Endometrium (tissue), 2 donors: ENCODE measurements at regions not wholly inside any gene's neighbourhood (a gene's known extent, or its start where the extent isn't known, plus 50 kb on each side); places are given as distances from the start of the nearest gene placed in this dataset.

Experiments
- FAIRE-seq: peaks from 2 replicates; lab custom pipeline; 2012; peaks lifted over from hg19 to GRCh38; lab: Jason Lieb, UNC
- donor health status: control.
- donor health status: control.

DNA sequence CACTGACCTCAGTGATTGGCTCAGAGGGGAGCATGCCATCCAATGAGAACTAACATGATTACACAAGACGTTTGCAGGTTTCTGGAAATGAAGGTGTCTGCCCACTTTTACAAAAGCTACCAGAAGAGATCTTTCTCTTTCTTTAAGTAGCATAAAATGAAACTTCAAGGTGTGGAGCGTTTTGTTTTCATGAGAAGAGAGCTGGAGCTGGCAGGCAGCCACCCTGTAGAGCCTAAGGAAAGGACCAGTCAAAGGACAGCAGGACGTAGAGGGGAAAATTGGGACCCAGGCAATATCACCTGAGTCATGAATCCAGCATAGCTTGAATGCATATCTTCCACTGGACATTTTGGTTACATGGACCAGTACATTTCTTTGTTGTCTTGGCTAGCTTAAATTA lies 331.0 kb downstream of the EPHA4 start:
- no peak for FAIRE-seq

DNA sequence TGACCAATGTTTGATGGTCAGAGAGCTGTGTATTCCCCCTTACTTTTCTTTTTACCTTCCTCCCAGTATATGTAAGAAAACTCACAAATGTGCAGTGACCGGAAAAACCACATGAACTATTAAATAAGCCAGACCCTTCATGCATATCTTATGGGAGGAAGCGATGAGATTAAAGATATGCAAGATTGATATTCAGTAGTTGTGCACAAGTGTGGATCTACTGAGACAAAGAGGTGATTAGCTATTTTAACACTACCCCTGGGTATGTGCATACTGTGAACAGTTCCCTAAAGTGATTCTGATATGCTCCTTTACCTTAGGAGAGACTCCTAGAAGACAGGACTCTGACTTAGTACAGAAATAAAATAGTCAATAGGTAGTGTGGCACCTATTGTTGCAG lies 328.3 kb downstream of the EPHA4 start:
- no peak for FAIRE-seq

DNA sequence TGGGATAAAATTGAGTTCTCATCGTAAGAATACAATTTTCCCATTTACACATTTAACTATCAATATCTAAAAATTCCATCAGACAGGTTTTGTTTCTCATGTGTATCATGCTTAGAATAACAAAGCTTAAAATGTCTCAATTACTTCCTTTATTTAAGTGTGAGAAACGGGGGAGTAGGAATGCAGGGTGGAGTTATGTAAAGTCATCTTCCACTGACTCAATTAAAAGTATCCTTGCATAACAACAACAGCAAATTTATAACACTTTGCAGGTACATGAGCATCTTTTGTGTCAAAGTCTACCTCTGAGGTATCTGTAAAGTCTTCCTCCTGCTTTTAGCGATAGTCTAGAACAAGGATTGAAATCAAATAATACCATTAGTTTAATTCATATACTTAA lies 327.1 kb downstream of the EPHA4 start:
- no peak for FAIRE-seq

DNA sequence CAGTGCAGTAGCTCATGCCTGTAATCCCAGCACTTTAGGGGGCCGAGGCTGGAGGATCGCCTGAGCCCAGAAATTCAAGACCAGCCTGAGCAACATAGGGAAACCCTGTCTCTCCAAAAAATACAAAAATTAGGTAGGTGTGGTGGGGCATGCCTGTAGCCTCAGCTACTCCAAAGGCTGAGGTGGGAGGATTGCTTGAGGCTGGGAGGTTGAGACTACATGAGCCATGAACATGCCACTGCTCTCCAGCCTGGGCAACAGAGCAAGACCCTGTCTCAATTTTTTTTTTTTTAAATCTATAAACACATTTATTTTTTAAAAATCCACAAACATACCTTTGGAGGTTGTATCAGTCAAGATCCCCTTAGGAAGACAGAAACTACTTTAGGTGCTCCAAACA lies 326.3 kb downstream of the EPHA4 start:
- FAIRE-seq: no peak

DNA sequence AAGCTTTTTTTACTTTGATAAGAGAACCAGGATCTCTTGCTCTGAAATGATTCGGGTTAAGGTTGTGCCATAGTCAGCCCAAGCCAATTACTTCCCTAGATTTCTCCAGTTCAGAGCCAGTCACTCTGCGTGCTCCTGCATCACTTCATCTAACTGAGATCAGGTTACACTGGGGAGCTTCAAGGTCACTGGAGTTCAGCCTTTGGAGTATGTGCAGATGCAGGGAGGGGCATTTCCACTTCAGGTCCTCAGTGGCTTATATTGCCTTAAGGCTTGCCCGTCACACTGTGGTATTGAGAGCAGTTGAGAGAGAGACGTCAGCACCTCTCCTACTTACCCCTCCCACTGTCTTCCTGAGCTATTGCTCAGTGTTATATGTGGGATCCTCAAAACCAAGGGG lies 317.8 kb downstream of the EPHA4 start:
- FAIRE-seq: no peak

DNA sequence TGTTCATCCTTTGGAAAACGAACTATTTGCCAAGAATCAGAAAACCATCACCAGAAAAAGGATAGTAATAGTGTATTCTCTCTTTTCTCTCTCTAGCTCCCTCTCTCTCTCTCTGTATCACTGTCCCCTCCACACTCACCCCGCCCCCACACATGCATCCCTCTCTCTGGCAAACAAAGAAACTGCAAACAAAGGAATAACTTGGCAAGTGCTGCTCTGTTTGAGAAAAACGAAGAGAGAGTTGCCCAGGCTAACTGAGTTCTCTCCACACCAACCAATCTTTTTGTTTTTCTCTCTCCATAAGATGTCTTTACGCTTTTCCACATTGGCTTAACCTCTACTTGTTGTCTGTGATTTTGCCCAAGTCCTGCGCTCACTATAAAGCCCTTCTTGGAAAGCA lies 316.2 kb downstream of the EPHA4 start:
- no peak for FAIRE-seq

DNA sequence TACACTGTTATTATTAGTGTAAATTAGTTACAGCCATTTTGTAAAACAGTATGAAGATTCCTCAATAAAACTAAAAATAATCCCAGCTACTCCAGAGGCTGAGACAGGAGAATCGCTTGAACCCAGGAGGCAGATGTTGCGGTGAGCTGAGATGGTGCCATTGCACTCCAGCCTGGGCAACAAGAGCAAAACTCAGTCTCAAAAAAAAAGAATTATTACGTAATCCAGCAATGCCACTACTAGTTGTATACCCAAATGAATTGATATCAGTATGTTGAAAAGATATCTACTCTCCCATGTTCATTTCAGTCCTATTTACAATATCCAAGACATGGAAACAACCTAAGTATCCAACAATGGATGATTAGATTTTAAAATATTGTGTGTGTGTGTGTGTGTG lies 313.6 kb downstream of the EPHA4 start:
- FAIRE-seq: no peak

DNA sequence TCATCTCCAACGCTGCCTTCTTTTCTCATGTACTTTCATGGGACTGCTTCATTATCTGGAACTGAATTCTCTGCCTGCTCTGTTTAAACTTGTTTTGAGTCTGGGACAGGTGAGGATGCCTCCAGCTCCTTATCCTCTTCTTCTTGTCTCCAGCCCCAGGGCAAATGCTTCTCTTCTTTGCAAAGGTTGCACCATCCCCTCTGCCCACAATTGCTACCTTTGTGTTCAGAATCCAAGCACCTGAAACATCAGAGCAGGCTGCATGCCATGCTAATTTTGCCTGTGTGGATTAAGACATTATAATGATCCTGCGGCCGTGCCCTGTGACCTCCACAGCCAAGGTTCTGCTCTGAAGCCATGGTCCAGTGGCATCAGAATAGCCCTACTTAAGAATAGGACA lies 309.5 kb downstream of the EPHA4 start:
- FAIRE-seq: no peak

DNA sequence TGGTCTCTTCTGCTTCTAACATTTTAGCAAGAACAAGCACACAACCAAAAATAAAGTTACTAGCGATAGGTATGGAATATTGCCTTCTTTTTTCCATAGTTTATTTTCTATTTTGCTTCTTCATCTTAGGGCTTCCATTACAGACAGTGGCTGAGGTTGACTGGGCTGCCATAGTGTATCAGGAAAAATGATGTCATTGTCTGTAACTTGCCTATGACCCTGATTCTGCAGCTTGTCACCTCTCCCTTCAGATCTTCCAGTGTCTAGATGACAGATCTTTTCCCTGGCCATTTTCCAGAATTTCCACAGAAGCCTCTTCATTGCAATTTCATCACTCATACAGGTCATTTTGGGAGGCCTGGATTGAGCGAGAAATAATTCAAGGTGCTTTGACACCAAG lies 308.5 kb downstream of the EPHA4 start:
- FAIRE-seq: no peak

DNA sequence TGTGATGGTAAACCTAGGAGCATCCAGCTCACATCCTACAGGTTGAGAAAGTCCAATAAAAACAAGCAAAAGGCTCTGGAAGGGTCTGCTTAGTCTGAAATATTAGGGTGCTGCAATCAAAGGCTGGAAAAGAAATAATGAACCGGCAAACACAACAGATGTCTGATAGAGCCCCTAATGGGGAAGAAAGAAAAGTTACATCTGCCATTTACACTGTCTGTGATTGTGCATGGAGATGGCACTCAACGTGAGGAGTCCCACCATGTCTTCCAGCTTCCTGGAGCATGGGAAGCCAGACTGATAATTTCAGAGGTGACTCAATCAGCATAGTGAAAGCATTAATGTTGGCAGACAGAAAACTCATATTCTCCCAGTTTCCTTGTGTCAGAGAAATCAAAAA lies 307.8 kb downstream of the EPHA4 start:
- no peak for FAIRE-seq

DNA sequence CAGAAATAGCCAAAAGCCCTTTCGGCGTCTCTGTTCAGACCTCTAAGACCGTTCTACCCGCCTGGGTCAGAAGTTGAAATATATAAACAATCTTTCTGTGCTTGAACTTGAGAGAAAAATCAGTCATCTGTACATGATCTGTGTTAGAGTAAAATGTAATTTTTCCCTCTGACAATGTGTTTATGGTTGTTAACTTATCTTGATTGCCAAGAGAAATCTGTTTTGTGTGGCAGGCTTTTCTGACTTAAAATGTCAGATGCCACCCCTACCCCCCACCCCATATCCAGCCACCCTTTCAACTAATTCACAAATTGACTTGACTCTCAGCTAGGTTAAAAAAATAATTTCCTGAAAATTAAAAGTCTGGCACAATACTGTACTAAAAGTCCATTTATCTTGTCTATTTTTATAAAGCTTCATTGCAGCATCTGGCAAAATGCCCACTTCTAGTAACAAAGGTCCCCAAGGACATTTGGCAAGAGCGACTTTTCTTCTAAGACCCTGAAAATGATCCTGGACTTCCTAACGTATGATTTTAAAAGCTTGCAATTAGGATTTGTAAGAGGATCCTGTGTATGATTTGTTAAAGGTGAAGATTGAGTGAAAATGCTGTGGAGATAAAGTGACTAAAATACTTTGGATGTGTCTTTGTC lies 304.2 kb downstream of the EPHA4 start:
- no peak for FAIRE-seq

DNA sequence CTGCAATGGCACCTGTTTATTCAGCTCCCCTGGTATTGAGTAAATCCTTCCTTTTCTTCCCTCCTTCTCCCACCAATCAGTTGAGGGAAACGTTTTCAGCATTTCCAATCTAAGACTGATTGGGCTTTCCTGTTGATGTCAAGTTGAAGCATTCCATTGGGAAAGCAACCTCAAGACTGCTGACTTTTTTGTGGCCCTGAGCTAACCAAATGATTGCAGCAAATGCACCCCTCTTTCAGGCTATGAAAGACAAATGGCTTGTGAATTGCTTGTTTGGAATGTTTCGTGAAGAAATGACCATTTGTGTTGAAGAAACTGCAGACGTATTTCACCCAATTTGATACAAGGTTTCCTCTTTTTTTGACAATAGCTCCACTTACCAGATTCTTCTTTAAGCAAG lies 303.5 kb downstream of the EPHA4 start:
- FAIRE-seq: no peak

DNA sequence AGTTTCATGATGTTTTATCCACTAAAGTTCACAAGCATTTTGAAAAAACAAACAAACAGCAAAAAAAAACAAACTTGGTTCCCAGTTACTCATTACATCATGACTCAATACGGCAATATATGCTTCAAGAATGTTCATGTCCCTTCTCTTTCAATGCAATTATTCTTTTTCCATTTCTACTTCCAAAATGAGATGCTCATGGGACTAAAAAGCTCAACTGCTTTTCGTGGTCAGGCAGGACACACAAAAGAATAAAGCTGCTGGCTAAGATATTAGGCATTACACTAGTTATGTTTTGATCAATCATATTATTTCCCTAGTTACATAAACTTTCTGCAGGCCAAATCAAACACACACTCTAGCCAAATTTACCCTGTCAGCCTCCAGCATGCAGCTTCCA lies 301.3 kb downstream of the EPHA4 start:
- FAIRE-seq: no peak

DNA sequence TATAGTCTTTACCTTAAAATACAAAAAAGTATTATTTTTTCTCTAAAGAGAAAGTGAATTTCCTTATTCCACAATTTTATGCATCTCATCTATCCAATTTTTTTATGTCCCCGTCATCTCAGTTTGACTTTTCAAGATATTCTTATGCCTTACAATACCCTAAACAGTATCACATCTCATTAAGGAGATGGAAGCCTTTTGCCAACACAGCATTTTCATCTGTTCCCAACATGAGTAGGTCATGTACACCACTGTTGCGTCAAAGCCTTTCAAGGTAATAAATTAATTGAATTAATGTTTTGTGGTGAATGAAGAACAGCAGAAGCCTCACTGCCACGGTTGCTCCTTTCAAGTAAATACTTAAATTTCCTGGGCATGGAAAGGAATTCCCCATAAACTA lies 299.4 kb downstream of the EPHA4 start:
- FAIRE-seq: no peak

DNA sequence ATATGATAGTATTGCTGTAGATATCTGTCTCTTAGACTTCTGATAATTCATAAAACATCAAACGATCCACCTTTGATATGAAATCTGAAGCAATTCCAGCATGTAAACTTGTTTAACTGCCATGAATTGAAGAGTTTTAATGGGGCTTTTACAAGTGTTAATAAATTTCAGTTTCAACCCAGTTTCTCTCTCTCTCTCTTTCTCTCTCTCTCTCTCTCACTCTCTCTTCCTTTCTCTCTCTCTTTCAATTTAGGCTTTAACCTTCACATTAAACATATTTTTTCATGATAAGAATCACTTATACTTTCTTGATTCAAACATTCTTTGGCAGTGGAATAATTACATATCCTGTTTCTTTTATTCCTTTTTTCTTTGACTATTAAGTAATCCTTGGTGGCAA lies 296.1 kb downstream of the EPHA4 start:
- FAIRE-seq: no peak

DNA sequence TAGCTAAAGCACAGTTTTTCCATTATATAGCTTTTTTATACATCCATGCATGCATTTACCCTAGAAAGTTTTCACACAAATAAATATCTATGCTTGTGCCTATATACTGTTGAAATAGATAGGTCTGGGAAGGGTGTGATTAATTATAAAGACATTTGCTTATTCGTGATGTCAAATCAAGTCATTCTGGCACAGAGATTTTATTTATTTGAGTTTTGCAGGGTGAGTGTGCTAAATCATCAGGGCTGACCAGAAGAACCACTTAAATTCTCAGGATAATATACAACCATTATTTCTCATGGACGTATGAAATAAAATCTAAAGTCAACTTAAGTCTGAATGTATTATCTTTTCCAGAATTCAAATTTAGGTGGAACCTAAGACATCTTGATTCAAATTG lies 295.5 kb downstream of the EPHA4 start:
- FAIRE-seq: no peak

DNA sequence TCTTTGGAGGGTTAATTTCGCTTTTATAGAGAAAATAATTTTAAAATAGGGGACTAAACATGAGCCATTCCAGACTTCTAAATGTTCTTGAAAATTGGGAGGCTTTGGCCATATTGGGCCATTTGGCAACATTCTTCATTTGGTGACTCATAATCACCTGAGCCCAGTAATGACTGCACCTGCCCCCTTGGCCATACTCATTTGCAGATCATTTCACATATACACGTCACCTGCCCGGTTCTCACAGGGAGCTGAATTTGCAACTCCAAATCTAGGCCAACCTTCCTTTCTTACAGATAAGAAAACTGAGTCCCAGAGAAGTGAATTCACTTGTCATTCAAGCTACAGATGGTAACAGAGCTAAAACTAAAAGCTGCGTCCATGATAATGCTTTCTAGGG lies 289.7 kb downstream of the EPHA4 start:
- FAIRE-seq: no peak

DNA sequence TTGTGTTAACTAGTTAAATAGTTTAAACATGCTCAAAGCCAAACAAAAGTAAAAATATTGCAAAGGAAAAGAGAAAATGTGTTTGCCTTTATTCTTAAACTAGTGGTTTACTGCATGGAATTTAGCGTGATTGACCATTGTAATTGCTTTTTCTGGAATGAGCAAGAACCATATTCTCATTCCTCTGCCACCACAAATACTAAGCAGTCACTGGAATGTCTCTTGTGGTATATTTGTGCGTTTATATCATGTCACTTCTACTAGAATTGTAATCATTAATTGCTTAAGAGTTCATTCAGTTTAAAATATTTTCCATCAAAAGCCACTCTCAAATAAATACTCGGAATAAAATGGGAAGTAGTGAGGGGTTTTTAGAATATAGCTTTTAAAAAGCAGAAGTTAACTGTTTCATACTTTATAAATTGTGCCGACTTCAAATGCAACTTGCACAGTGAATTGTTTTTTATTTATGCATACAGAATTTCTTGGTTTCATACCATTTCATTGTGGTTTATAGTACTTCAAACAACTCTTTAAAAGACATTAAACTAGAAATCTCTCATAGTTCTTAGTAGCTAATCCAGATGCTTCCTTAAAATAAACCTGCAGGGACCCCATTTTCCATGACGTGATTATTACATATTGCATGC lies 288.1 kb downstream of the EPHA4 start:
- FAIRE-seq: no peak

DNA sequence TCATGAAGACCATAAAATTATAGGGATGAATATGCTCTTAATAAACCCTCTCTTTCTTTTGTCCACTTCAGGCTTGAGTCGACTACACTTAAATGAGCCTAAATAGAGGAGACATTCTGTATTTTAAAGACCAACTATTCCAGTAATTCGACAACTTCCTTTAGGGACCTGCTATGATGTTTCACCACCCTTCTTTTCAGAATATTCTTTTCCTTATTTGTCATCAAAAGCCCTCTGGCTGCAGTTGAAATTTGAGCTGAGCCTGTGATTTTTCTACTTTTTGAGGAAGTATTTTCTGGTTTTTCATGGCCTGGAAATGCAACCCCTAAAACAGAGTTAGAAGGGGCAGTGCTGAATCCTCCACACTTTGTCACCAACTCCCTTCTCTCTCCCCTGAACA lies 287.0 kb downstream of the EPHA4 start:
- FAIRE-seq: no peak

DNA sequence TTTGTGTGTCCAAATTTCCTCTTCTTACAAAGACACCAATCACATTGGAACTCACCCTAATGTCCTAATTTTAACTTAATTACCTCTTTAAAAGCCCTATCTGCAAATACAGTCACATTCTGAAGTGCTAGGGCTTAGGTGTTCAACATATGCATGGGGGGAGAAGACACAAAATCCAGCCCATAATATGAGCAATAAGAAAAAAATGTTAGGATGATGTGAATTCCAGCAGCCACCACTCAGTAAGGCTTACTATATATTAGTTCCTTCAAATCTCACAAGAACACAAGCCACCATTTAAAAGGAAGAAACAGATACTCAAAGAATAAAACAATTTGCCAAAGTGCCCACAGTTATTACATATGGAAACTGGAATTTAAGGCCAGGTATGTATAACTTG lies 285.7 kb downstream of the EPHA4 start:
- no peak for FAIRE-seq

DNA sequence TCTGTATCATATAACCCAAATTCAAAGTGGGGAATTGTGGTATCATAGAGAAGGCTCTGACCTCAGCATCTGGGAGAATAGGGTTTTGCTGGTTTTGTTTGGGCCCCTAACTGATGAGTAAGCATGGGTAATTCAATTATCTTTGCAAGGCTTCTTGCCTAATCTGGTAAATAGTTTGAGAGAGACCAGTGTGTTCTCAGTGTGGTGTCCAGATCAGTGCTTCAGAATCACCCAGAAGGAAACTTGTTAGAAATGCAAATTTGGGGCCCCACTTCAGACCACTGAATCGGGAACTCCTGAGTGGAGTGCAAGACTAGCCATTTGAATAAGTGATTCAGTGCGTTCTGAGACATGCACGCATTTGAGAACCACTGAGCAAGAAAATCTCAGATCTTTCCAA lies 282.7 kb downstream of the EPHA4 start:
- no peak for FAIRE-seq

DNA sequence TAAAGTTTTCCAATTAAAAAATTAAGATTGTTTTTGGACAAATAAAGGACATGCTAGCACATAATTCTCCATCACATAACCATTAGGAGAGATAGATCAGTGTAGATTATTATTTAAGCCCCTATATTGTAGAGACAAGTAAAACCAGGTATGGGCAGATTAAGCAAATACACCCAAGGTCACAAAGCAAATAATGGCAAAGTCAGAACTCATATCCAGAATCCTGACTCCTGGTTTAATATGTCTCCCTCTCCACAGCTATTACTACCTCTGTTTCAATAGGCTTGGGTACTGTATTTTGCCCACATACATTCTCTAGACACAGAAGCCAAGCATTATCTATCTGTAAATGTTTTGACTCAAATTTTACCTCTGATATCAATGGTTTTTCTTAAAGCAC lies 282.3 kb downstream of the EPHA4 start:
- no peak for FAIRE-seq

DNA sequence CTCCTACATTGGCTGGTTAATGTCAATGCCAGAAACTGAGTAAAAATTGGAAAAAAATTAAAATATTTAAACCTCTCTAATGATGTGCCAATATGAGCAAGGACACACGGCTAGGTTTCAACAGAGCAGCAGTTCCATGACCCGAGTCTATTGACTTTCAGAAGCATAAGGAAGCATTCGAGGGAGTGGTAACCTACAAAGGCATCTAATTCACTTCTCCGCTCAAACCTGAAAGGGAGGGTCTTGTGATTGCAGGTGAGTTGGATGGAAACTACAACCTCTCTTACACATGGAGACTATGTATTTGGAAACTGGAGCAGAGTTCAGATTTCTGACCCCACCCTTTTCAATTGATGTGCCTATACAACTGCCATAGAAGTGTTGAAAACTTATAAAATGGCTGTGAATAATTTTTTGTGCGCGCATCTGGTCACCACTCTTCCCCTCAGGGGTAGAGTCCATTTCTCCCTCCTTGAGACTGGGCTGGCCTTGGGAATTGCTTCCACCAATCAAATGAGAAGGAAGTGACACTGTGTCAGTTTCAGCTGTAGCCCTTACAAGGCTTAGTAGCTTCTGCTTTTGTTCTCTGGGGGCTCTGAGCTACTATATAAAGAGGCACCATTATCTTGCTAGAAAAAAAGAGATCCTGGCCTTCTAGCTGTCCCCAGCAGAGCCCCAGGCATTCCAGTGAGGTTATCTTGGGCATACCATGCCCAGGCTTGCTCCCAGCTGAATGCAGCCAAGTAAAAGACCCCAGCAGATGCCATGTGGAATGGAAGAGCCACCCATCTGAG lies 278.0 kb downstream of the EPHA4 start:
- no peak for FAIRE-seq

DNA sequence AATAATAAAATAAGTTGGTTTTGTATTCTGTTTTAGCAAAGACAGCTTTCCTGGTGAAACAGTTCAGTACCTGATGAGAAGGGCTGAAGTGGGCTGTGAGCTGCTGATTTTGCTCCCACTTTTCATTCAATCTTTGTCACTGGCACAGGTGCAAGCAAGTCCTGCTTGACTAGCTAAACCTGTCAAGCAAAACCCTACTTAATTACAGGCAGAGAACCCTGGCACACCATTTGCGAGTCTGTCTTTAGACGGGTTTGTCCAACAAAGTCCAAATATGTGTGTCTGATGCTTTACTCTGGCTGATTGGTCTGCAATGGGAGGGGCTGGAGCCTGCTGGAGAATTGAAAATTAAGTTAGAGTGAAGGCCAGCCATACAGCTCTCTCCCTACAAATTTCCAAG lies 267.2 kb downstream of the EPHA4 start:
- FAIRE-seq: no peak
